SH-SY5Y (cell line): ENCODE measurements at regions not wholly inside any gene's neighbourhood (a gene's known extent, or its start where the extent isn't known, plus 50 kb on each side); places are given as distances from the start of the nearest gene placed in this dataset.

Source experiments
- GATA2 ChIP-seq: IDR thresholded peaks from 2 replicates; pipeline ENCODE4 v1.6.1; 2011; ENCODE audit warnings: mild to moderate bottlenecking, low read depth, low read length
- GATA3 ChIP-seq: IDR thresholded peaks from 2 replicates; pipeline ENCODE4 v1.6.1; 2011; ENCODE audit warnings: low read depth, mild to moderate bottlenecking, low read length, moderate library complexity

DNA sequence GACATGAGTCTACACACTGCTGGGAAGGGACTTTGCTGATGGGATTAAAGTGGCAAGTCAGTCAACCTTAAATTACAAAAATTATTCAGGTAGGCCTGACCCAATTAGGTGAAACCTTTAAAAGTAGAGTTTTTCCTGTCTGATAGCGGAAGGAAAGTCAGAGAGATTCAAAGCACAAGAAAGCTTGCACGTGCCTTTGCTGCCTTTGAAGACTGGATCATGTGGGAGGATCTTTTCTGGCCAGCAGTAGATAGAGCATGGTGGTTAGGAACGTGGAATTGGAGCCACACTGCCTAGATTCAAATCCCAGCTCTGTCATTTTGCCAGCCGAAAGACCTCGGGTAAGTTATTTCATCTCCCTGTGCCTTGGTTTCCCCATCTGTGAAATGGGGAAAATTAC lies 265.8 kb upstream of the PROK2 start:
- TF ChIP-seq GATA2, result no peak
- TF ChIP-seq GATA3, result no peak
